K562 (cell line): ENCODE measurements at regions not wholly inside any gene's neighbourhood (a gene's known extent, or its start where the extent isn't known, plus 50 kb on each side); places are given as distances from the start of the nearest gene placed in this dataset.

Experiments
- ATAC-seq: fragments of 200-7000 bp; cut with Tn5 transposase; 3 replicates; pipeline ENCODE4 v1.9.1; 2020; ENCODE audit warnings: moderate library complexity
- BruUV-seq: library from RNA; stranded (reverse); fragments of 400-500 nt; replicated peaks from 2 replicates; lab custom pipeline; 2021; lab: Mats Ljungman, UMichigan
- CTCF ChIA-PET: fragments of 300-600 bp; formaldehyde crosslinking; extraction: SDS; loops from one replicate; lab custom pipeline; 2021; ENCODE audit warnings: low intra/inter-chr PET ratio; lab: Yijun Ruan, JAX
- POLR2A ChIA-PET: fragments of 300-600, 350-650 bp; sonication (Branson Sonifier 250); formaldehyde crosslinking; extraction: SDS; loops from one replicate; lab custom pipeline; 2021; ENCODE audit warnings: antibody characterized with exemption, inconsistent platforms; lab: Yijun Ruan, JAX
- DNase-seq, 4 experiments: peaks; one replicate each; pipeline versions ENCODE4 v3.0.0 to v3.0.0-alpha.2; 2011 to 2018; ENCODE audit warnings: low spot score in 3 of 4, mixed read lengths in 3 of 4; ENCODE audit errors: extremely low read depth in 1 of 4
- FAIRE-seq: peaks from 2 replicates; lab custom pipeline; 2011; peaks lifted over from hg19 to GRCh38; lab: Jason Lieb, UNC
- H2AFZ ChIP-seq: 2 replicates; pipeline ENCODE4 v1.6.0; 2011; ENCODE audit warnings: low read depth, low read length, control low read depth, inconsistent platforms
- H3K27ac ChIP-seq: fragments of 200-600 bp; 3 replicates; pipeline ENCODE4 v1.8.0; 2011; ENCODE audit warnings: low read depth, mild to moderate bottlenecking, control low read depth, inconsistent platforms, low read length, moderate library complexity, mixed read lengths; ENCODE audit errors: extremely low read depth
- H3K27me3 ChIP-seq, 2 experiments: fragments of 300-600 bp in 1 of 2; 2 replicates in 1 of 2; 3 replicates in 1 of 2; pipeline versions ENCODE4 v1.6.0 to v1.8.0; 2011; ENCODE audit warnings: inconsistent platforms in 2 of 2, low read length in 2 of 2, mild to moderate bottlenecking in 1 of 2, mixed read lengths in 1 of 2, moderate library complexity in 1 of 2; ENCODE audit not compliant: control insufficient read depth in 2 of 2, insufficient read depth in 2 of 2
- H3K36me3 ChIP-seq: fragments of 300-600 bp; 3 replicates; pipeline ENCODE4 v1.8.0; 2011; ENCODE audit warnings: mild to moderate bottlenecking, low read length, inconsistent platforms; ENCODE audit not compliant: control insufficient read depth, insufficient read depth
- H3K4me1 ChIP-seq, 2 experiments: fragments of 200-600 bp in 1 of 2; replicated peaks in 1 of 2; 2 replicates in 1 of 2; 3 replicates in 1 of 2; pipeline versions ENCODE4 v1.5.1 to v1.8.0; 2011; ENCODE audit warnings: inconsistent platforms in 2 of 2, low read length in 2 of 2, mild to moderate bottlenecking in 1 of 2, mixed read lengths in 1 of 2, moderate library complexity in 1 of 2; ENCODE audit not compliant: control insufficient read depth in 2 of 2, insufficient read depth in 2 of 2
- H3K4me2 ChIP-seq: 2 replicates; pipeline ENCODE4 v1.6.1; 2011; ENCODE audit warnings: low read length, control low read depth, inconsistent platforms, mixed read lengths; ENCODE audit not compliant: insufficient read depth
- H3K4me3 ChIP-seq: fragments of 200-600 bp; sonication (generic), shearing (Covaris generic); 2 replicates; pipeline ENCODE4 v1.5.1; 2016; ENCODE audit warnings: control low read depth, inconsistent platforms
- H3K79me2 ChIP-seq: fragments of 200-600 bp; 3 replicates; pipeline ENCODE4 v1.8.0; 2011; ENCODE audit warnings: low read length, inconsistent platforms; ENCODE audit not compliant: control insufficient read depth, insufficient read depth
- H3K9ac ChIP-seq, 2 experiments: 2 replicates each; pipeline versions ENCODE4 v1.6.0 to v1.6.1; 2011; ENCODE audit warnings: low read depth in 2 of 2, low read length in 2 of 2, control low read depth in 1 of 2, inconsistent platforms in 1 of 2, mild to moderate bottlenecking in 1 of 2, mixed read lengths in 1 of 2; ENCODE audit not compliant: insufficient read depth in 1 of 2
- H3K9me1 ChIP-seq: one replicate; pipeline ENCODE4 v1.6.0; 2011; ENCODE audit warnings: inconsistent platforms, mild to moderate bottlenecking, low read length, moderate library complexity; ENCODE audit not compliant: control insufficient read depth, insufficient read depth
- H3K9me3 ChIP-seq: replicated peaks from 2 replicates; pipeline ENCODE4 v1.5.1; 2011; ENCODE audit warnings: low read depth, low read length, inconsistent platforms; ENCODE audit not compliant: control insufficient read depth, insufficient read depth
- H4K20me1 ChIP-seq: replicated peaks from 2 replicates; pipeline ENCODE4 v1.6.1; 2011; ENCODE audit warnings: low read length, inconsistent platforms, mixed read lengths; ENCODE audit not compliant: control insufficient read depth, insufficient read depth
- BACH1 ChIP-seq: fragments of 200-800 bp; sonication (Bioruptor generic); IDR thresholded peaks from 2 replicates; pipeline ENCODE4 v1.6.1; 2016; ENCODE audit warnings: missing genetic modification characterization, missing compliant biosample characterization
- BDP1 ChIP-seq: IDR thresholded peaks from 3 replicates; pipeline ENCODE4 v1.6.1; 2011; ENCODE audit not compliant: insufficient read length, insufficient read depth
- BRD9 ChIP-seq: fragments of 450-650 bp; IDR thresholded peaks from 2 replicates; pipeline ENCODE4 v1.6.1; 2018; ENCODE audit warnings: low read depth; ENCODE audit not compliant: partially characterized antibody
- CBFA2T3 ChIP-seq: fragments of 450-650 bp; IDR thresholded peaks from 2 replicates; pipeline ENCODE4 v1.6.1; 2017
- FOXA3 ChIP-seq, 2 experiments: fragments of 450-650 bp in 1 of 2; sonication (generic) in 1 of 2; formaldehyde crosslinking; IDR thresholded peaks in 1 of 2; conservative IDR thresholded peaks in 1 of 2; 2 replicates each; pipeline versions ENCODE4 v1.4.0 to v1.8.0; 2020 to 2022; ENCODE audit warnings: mild to moderate bottlenecking in 2 of 2, missing genetic modification reagents in 1 of 2
- HDAC1 ChIP-seq, 2 experiments: fragments of 450-650 bp; IDR thresholded peaks; 2 replicates each; pipeline ENCODE4 v1.6.1; 2016 to 2017; ENCODE audit warnings: inconsistent platforms in 1 of 2, mild to moderate bottlenecking in 1 of 2, moderate library complexity in 1 of 2
- NFIX ChIP-seq: fragments of 250-450 bp; sonication (Bioruptor Pico); IDR thresholded peaks from 2 replicates; pipeline ENCODE4 v1.4.0; 2020; ENCODE audit warnings: low read depth, mild to moderate bottlenecking, moderate library complexity
- NR3C1 ChIP-seq: sonication (generic); formaldehyde crosslinking; IDR thresholded peaks from 2 replicates; pipeline ENCODE4 v1.8.1; 2022; ENCODE audit warnings: missing genetic modification reagents
- SIN3B ChIP-seq: fragments of 450-650 bp; IDR thresholded peaks from 2 replicates; pipeline ENCODE4 v1.6.1; 2017; ENCODE audit warnings: low read depth, mild to moderate bottlenecking, moderate library complexity
- THRAP3 ChIP-seq: fragments of 450-650 bp; IDR thresholded peaks from 2 replicates; pipeline ENCODE4 v1.6.1; 2016; ENCODE audit warnings: mild to moderate bottlenecking, inconsistent platforms, borderline replicate concordance
- ZNF316 ChIP-seq: fragments of 450-650 bp; IDR thresholded peaks from 2 replicates; pipeline ENCODE4 v1.6.1; 2016
- WGBS: fragments of 100-300 bp; shearing (Covaris generic); methylation state at CpG from one replicate; pipeline ENCODE4 v1.1.6; 2016; ENCODE audit warnings: low coverage, mixed read lengths; ENCODE audit not compliant: insufficient coverage; ENCODE audit errors: missing lambda C conversion rate; 5-methylcytosine and 5-hydroxymethylcytosine counted together
- in situ Hi-C: fragments of 300-500 bp; cut with MboI; formaldehyde crosslinking; loops from 4 replicates; pipeline ENCODE4 v1.15.0; 2018; ENCODE audit warnings: inconsistent platforms, mixed read lengths
- intact Hi-C: fragments of 100-400 bp; cut with micrococcal nuclease; formaldehyde crosslinking; loops from 2 replicates; pipeline ENCODE4 v1.14.2; 2022
- TF ChIP-seq, protein P1 (sequence below): fragments of 450-650 bp; formaldehyde crosslinking; IDR thresholded peaks from 2 replicates; pipeline ENCODE4 v1.4.0; 2022; ENCODE audit warnings: missing genetic modification characterization
- TF ChIP-seq, protein P2 (sequence below): sonication (generic); formaldehyde crosslinking; IDR thresholded peaks from 2 replicates; pipeline ENCODE4 v1.8.0; 2023; ENCODE audit warnings: missing genetic modification reagents, mild to moderate bottlenecking, borderline replicate concordance
- TF ChIP-seq, protein P3 (sequence below): sonication (generic); formaldehyde crosslinking; IDR thresholded peaks from 2 replicates; pipeline ENCODE4 v1.8.0; 2022; ENCODE audit warnings: missing genetic modification reagents, mild to moderate bottlenecking, moderate library complexity, borderline replicate concordance

DNA sequence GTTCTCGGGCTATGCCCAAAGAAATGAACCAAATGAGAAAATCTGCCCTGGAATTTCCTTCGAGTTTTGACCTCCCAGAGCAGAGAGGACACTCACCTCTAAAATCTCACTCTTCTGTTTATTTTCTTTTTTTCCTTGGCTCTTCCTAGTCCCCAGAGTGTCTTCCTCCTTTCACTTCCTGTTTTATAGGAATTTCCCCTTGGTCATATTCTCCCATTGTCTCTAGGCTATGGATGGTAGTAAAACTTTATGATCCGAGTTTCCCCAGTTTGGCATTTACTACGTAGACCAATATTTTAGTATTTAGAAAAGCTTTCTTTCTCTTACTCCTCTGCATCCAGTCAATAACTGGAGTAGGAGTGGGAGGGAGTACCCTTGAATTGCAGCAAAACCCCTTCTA is 354.5 kb upstream of the ZNF608 start:
- no peaks in the 10 kb centered on the region for H3K27me3 ChIP-seq
- ATAC-seq (no peak), DNase-seq (no peak), FAIRE-seq (no peak)
- H3K4me3 ChIP-seq, result no peak overlapping the region
- intact Hi-C loops (no loop called here), in situ Hi-C loops (no loop called here)
- no peaks in the 10 kb centered on the region for H3K9me3 ChIP-seq
- POLR2A ChIA-PET, result no interaction called here
- no peaks in the 10 kb centered on the region for H3K36me3 ChIP-seq
- no peaks in the 10 kb centered on the region for H3K79me2 ChIP-seq
- no peaks in the 10 kb centered on the region for H4K20me1 ChIP-seq
- no peak overlapping the region for H3K4me2 ChIP-seq
- no peaks in the 10 kb centered on the region for H3K4me1 ChIP-seq
- H3K9me1 ChIP-seq, result no peaks in the 10 kb centered on the region
- no peak overlapping the region for H3K27ac ChIP-seq
- 0% methylated on average over 4 of the region's 4 CpGs for WGBS
- TF ChIP-seq BRD9 (no peak), BDP1 (no peak), ZNF316 (no peak), FOXA3 (CRISPR knock-in tag; conservative IDR thresholded peaks at IDR 0.05 in 1 of 2, IDR thresholded peaks at IDR 0.05 in 1 of 2) (no peak), NFIX (CRISPR knock-in tag) (no peak), THRAP3 (no peak), NR3C1 (CRISPR knock-in tag) (no peak), CBFA2T3 (no peak), SIN3B (no peak), HDAC1 (IDR thresholded peaks at IDR 0.05) (no peak), BACH1 (tag) (no peak)
- TF ChIP-seq, protein P1, sequence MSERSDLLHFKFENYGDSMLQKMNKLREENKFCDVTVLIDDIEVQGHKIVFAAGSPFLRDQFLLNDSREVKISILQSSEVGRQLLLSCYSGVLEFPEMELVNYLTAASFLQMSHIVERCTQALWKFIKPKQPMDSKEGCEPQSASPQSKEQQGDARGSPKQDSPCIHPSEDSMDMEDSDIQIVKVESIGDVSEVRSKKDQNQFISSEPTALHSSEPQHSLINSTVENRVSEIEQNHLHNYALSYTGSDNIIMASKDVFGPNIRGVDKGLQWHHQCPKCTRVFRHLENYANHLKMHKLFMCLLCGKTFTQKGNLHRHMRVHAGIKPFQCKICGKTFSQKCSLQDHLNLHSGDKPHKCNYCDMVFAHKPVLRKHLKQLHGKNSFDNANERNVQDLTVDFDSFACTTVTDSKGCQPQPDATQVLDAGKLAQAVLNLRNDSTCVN (CRISPR knock-in tag), result no peak
- TF ChIP-seq, protein P2, sequence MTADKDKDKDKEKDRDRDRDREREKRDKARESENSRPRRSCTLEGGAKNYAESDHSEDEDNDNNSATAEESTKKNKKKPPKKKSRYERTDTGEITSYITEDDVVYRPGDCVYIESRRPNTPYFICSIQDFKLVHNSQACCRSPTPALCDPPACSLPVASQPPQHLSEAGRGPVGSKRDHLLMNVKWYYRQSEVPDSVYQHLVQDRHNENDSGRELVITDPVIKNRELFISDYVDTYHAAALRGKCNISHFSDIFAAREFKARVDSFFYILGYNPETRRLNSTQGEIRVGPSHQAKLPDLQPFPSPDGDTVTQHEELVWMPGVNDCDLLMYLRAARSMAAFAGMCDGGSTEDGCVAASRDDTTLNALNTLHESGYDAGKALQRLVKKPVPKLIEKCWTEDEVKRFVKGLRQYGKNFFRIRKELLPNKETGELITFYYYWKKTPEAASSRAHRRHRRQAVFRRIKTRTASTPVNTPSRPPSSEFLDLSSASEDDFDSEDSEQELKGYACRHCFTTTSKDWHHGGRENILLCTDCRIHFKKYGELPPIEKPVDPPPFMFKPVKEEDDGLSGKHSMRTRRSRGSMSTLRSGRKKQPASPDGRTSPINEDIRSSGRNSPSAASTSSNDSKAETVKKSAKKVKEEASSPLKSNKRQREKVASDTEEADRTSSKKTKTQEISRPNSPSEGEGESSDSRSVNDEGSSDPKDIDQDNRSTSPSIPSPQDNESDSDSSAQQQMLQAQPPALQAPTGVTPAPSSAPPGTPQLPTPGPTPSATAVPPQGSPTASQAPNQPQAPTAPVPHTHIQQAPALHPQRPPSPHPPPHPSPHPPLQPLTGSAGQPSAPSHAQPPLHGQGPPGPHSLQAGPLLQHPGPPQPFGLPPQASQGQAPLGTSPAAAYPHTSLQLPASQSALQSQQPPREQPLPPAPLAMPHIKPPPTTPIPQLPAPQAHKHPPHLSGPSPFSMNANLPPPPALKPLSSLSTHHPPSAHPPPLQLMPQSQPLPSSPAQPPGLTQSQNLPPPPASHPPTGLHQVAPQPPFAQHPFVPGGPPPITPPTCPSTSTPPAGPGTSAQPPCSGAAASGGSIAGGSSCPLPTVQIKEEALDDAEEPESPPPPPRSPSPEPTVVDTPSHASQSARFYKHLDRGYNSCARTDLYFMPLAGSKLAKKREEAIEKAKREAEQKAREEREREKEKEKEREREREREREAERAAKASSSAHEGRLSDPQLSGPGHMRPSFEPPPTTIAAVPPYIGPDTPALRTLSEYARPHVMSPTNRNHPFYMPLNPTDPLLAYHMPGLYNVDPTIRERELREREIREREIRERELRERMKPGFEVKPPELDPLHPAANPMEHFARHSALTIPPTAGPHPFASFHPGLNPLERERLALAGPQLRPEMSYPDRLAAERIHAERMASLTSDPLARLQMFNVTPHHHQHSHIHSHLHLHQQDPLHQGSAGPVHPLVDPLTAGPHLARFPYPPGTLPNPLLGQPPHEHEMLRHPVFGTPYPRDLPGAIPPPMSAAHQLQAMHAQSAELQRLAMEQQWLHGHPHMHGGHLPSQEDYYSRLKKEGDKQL, result no peak
- TF ChIP-seq, protein P3, sequence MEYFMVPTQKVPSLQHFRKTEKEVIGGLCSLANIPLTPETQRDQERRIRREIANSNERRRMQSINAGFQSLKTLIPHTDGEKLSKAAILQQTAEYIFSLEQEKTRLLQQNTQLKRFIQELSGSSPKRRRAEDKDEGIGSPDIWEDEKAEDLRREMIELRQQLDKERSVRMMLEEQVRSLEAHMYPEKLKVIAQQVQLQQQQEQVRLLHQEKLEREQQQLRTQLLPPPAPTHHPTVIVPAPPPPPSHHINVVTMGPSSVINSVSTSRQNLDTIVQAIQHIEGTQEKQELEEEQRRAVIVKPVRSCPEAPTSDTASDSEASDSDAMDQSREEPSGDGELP, result no peak
- H2AFZ ChIP-seq, result no peak overlapping the region
- H3K9ac ChIP-seq, result no peak overlapping the region
- CTCF ChIA-PET, result no interaction called here
- BruUV-seq, result no TSS peak
